ENCODE measurements at regions not wholly inside any gene's neighbourhood (a gene's known extent, or its start where the extent isn't known, plus 50 kb on each side); places are given as distances from the start of the nearest gene placed in this dataset.
A peak's percentile ranks its signal among the peaks of the same experiment; 100 is the strongest.

GRCh38 chr5:133841831-133842750, 126.3 kb downstream of the C5orf15 start:
- peaks cover 0 to 3% of the 10 kb centered on the region in 2 donors for H3K9me3 Mint-ChIP-seq
- no peaks in the 10 kb centered on the region for H3K36me3 Mint-ChIP-seq
- no peaks in the 10 kb centered on the region for H3K27me3 Mint-ChIP-seq
- H3K27ac Mint-ChIP-seq = no peak overlapping the region
- no peak overlapping the region for H3K4me3 Mint-ChIP-seq
- no peak for ATAC-seq (replicated peaks)
- DNase-seq = no peak
- H3K4me1 Mint-ChIP-seq = peaks cover 8 to 12% of the 10 kb centered on the region in 2 donors

GRCh38 chr5:133840168-133840567, 128.3 kb downstream of the C5orf15 start:
- DNase-seq (no peak), ATAC-seq (replicated peaks) (no peak)
- no peaks in the 10 kb centered on the region for H3K4me1 Mint-ChIP-seq
- H3K9me3 Mint-ChIP-seq = peaks cover 4 to 10% of the 10 kb centered on the region in 2 donors
- peaks cover 0 to 4% of the 10 kb centered on the region in 2 donors for H3K36me3 Mint-ChIP-seq
- no peak overlapping the region for H3K4me3 Mint-ChIP-seq
- H3K27me3 Mint-ChIP-seq = no peaks in the 10 kb centered on the region
- H3K27ac Mint-ChIP-seq = no peak overlapping the region

DNA sequence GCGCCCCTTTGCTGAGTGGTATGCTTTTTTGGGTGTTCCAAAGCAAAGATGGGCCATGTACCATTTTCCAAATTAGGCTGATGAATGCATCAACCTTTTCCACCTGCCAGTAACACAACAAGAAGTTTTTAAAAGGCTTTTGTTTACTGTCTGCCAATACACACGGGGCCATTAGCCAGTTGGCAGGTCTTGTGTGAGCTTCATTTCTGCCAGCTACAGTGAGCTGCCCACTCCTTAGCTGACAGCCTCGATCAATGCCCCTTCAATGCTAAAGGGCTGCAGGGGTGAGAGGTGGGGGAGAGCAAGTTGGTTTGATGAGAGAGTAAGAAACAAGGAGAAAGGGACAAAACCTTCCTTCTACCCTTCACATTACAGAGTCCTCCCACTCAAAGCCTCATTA, 128.7 kb downstream of the C5orf15 start:
- H3K27ac Mint-ChIP-seq = no peak overlapping the region
- peaks cover 0 to 4% of the 10 kb centered on the region in 2 donors for H3K36me3 Mint-ChIP-seq
- DNase-seq (no peak), ATAC-seq (replicated peaks) (no peak)
- H3K4me3 Mint-ChIP-seq = no peak overlapping the region
- H3K4me1 Mint-ChIP-seq = no peaks in the 10 kb centered on the region
- no peaks in the 10 kb centered on the region for H3K27me3 Mint-ChIP-seq
- H3K9me3 Mint-ChIP-seq = peaks cover 4 to 10% of the 10 kb centered on the region in 2 donors

- no peak for ATAC-seq (replicated peaks)
- H3K9me3 Mint-ChIP-seq = peaks cover 4 to 10% of the 10 kb centered on the region in 2 donors
- DNase-seq = no peak
- H3K4me1 Mint-ChIP-seq = no peaks in the 10 kb centered on the region
- no peaks in the 10 kb centered on the region for H3K27me3 Mint-ChIP-seq
- no peak overlapping the region for H3K27ac Mint-ChIP-seq
- no peak overlapping the region for H3K4me3 Mint-ChIP-seq
- peaks cover 0 to 4% of the 10 kb centered on the region in 2 donors for H3K36me3 Mint-ChIP-seq
Measured at GRCh38 chr5:133839090-133839489, 129.3 kb downstream of the C5orf15 start.

DNA sequence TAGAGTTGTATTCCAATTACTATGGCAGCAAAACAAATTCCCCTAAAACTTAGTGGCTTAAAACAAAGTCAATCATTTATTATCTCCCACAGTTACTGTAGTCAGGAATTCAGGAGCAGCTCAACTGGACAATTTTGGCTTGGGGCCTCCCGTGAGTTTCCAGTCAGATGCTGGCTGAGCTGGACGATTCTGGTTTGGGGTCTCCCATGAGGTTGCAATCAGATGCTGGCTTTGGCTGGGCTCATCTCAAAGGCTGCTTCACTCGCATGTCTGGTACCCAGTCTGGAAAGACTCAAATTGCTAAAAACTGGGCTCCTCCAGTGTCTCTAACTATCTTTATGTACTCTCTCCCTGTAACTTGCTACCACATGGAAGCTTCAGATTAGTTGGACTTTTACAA, 130.1 kb downstream of the C5orf15 start:
- DNase-seq = no peak
- no peaks in the 10 kb centered on the region for H3K4me1 Mint-ChIP-seq
- H3K4me3 Mint-ChIP-seq = no peak overlapping the region
- ATAC-seq (replicated peaks) = no peak
- H3K27ac Mint-ChIP-seq = no peak overlapping the region
- H3K27me3 Mint-ChIP-seq = no peaks in the 10 kb centered on the region
- peaks cover 4 to 10% of the 10 kb centered on the region in 2 donors for H3K9me3 Mint-ChIP-seq
- H3K36me3 Mint-ChIP-seq = peaks cover 0 to 4% of the 10 kb centered on the region in 2 donors

DNA sequence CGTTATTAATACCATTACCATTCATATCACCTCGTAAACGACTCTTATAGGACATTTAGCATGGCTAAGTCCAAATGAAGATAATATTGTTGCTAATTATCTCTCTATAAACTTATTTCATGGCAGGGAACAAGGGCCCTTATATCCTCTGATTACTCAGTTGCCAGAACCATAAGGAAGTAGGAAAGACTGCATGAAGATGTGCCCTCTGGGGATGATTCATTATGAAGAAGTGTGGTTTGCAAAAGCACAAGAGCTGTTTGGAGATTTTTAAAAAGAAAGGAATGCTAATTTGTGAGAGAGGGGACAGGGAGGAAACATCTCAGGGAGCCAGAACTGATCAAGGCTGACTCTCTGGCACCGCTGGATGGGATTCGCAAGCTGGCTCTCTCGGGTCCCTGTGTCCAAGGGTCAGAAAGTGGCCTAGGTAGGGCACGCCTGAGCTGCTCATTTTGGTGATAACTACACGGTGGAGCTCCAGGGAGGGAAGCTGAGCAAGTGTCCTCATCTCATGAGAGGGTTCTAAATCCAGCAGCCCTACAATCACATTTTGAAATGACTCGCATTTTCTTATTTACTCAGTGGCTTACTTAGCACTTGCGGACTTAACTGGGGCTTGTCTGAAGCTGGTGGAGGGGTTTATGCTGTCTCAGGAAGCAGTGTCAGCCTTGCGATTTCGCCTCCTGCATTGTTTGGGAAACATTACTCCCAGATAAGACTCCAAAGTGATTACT, 136.8 kb downstream of the C5orf15 start:
- H3K4me3 Mint-ChIP-seq = no peak overlapping the region
- ATAC-seq (replicated peaks) (peak; percentile 73 to 83), DNase-seq (no peak)
- no peaks in the 10 kb centered on the region for H3K27me3 Mint-ChIP-seq
- H3K36me3 Mint-ChIP-seq = peaks cover 0 to 3% of the 10 kb centered on the region in 2 donors
- H3K4me1 Mint-ChIP-seq = peaks cover 36 to 37% of the 10 kb centered on the region in 2 donors
- peaks cover 2 to 3% of the 10 kb centered on the region in 2 donors for H3K9me3 Mint-ChIP-seq
- H3K27ac Mint-ChIP-seq = no peak overlapping the region

- Mint-ChIP-seq H3K27ac (peak overlapping the region; percentile 15), H3K27me3 (no peaks in the 10 kb centered on the region), H3K36me3 (no peaks in the 10 kb centered on the region), H3K9me3 (peaks cover 2 to 4% of the 10 kb centered on the region in 2 donors), H3K4me3 (no peak overlapping the region), H3K4me1 (peaks cover 42 to 45% of the 10 kb centered on the region in 2 donors)
- ATAC-seq (replicated peaks) (peak; percentile 35 to 61), DNase-seq (no peak)
Measured at GRCh38 chr5:133830911-133831310, 137.5 kb downstream of the C5orf15 start.

- peaks cover 2 to 4% of the 10 kb centered on the region in 2 donors for H3K9me3 Mint-ChIP-seq
- no peaks in the 10 kb centered on the region for H3K27me3 Mint-ChIP-seq
- no peak overlapping the region for H3K4me3 Mint-ChIP-seq
- H3K36me3 Mint-ChIP-seq = no peaks in the 10 kb centered on the region
- ATAC-seq (replicated peaks) (no peak), DNase-seq (no peak)
- H3K27ac Mint-ChIP-seq = peak overlapping the region; percentile 15
- peaks cover 48 to 51% of the 10 kb centered on the region in 2 donors for H3K4me1 Mint-ChIP-seq
Measured at GRCh38 chr5:133830281-133830680, 138.1 kb downstream of the C5orf15 start.

GRCh38 chr5:133829786-133830185, 138.6 kb downstream of the C5orf15 start:
- ATAC-seq (replicated peaks) (no peak), DNase-seq (no peak)
- H3K36me3 Mint-ChIP-seq = no peaks in the 10 kb centered on the region
- no peak overlapping the region for H3K4me3 Mint-ChIP-seq
- peaks cover 2 to 4% of the 10 kb centered on the region in 2 donors for H3K9me3 Mint-ChIP-seq
- H3K27ac Mint-ChIP-seq = no peak overlapping the region
- H3K4me1 Mint-ChIP-seq = peaks cover 53 to 56% of the 10 kb centered on the region in 2 donors
- no peaks in the 10 kb centered on the region for H3K27me3 Mint-ChIP-seq

DNA sequence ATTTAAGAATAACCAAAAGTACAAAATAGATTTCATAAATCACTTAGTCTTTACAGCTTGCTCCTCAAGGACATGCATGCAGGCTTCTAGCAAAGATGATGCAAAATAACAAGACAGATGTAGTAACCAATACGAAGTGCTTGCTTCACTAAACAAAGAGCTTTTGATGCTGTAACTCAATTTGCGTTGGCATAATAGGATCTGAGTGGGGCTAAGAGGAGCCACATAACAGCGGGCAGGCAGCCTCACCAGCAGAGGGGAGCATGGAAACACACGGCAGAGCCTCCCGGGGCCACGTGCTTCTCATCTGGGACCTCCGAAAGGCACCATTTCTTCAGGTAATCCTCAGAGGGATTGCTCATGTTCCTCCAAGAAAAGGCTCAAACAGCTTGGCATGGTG, 139.7 kb downstream of the C5orf15 start:
- peaks cover 64 to 67% of the 10 kb centered on the region in 2 donors for H3K4me1 Mint-ChIP-seq
- no peaks in the 10 kb centered on the region for H3K27me3 Mint-ChIP-seq
- peaks cover 2 to 4% of the 10 kb centered on the region in 2 donors for H3K9me3 Mint-ChIP-seq

DNA sequence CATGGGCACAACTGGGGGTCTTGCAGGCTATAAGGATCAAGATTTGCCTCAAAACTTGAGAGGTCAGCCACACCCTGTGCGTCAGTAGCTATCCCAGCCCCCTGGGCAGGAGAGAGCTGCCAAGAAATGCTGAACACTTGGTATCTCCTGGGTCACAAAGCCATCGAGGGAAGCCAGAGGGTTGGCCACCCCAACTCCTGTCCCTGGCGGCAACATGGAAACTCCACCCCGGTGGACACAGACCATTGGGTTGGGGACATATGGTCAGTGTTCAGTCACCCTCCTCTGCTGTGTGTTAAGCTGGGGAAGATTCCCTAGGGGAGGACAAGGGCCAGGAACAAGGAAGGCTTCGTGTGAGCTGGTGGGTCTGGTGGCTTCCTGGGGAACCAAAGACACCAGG, 140.6 kb downstream of the C5orf15 start:
- no peak overlapping the region for H3K4me3 Mint-ChIP-seq
- ATAC-seq (replicated peaks) (no peak), DNase-seq (no peak)
- H3K9me3 Mint-ChIP-seq = peaks cover 2 to 4% of the 10 kb centered on the region in 2 donors
- H3K4me1 Mint-ChIP-seq = peaks cover 71 to 75% of the 10 kb centered on the region in 2 donors
- no peaks in the 10 kb centered on the region for H3K36me3 Mint-ChIP-seq
- no peak overlapping the region for H3K27ac Mint-ChIP-seq
- no peaks in the 10 kb centered on the region for H3K27me3 Mint-ChIP-seq

More for the DNA sequence above, 139.7 kb downstream of the C5orf15 start:
- Mint-ChIP-seq H3K27ac (no peak overlapping the region), H3K4me3 (no peak overlapping the region), H3K36me3 (no peaks in the 10 kb centered on the region)
- DNase-seq = no peak
- ATAC-seq (replicated peaks) = no peak

- Mint-ChIP-seq H3K27me3 (no peaks in the 10 kb centered on the region), H3K9me3 (peaks cover 2 to 4% of the 10 kb centered on the region in 2 donors), H3K27ac (no peak overlapping the region), H3K4me1 (peaks cover 77 to 78% of the 10 kb centered on the region in 2 donors), H3K4me3 (no peak overlapping the region), H3K36me3 (no peaks in the 10 kb centered on the region)
- ATAC-seq (replicated peaks) (no peak), DNase-seq (no peak)
Measured at GRCh38 chr5:133827011-133827410, 141.4 kb downstream of the C5orf15 start.

GRCh38 chr5:133825631-133826289, 142.7 kb downstream of the C5orf15 start:
- peak overlapping the region; percentile 22 to 55 for H3K4me3 Mint-ChIP-seq
- ATAC-seq (replicated peaks) (peak; percentile 51 to 52), DNase-seq (peak; percentile 32)
- H3K36me3 Mint-ChIP-seq = peaks cover 0 to 2% of the 10 kb centered on the region in 2 donors
- peaks cover 2 to 4% of the 10 kb centered on the region in 2 donors for H3K9me3 Mint-ChIP-seq
- no peaks in the 10 kb centered on the region for H3K27me3 Mint-ChIP-seq
- H3K27ac Mint-ChIP-seq = peak overlapping the region; percentile 84
- peaks cover 77% of the 10 kb centered on the region in 2 donors for H3K4me1 Mint-ChIP-seq

GRCh38 chr5:133824661-133825254, 143.7 kb downstream of the C5orf15 start:
- peaks cover 0 to 3% of the 10 kb centered on the region in 2 donors for H3K27me3 Mint-ChIP-seq
- peaks cover 72 to 79% of the 10 kb centered on the region in 2 donors for H3K4me1 Mint-ChIP-seq
- H3K27ac Mint-ChIP-seq = peak overlapping the region; percentile 79
- peak; percentile 86 to 89 for ATAC-seq (replicated peaks)
- peaks cover 0 to 2% of the 10 kb centered on the region in 2 donors for H3K36me3 Mint-ChIP-seq
- peaks cover 2 to 4% of the 10 kb centered on the region in 2 donors for H3K9me3 Mint-ChIP-seq
- peak overlapping the region; percentile 22 to 57 for H3K4me3 Mint-ChIP-seq
- DNase-seq = peak; percentile 75
